ENCODE measurements at regions not wholly inside any gene's neighbourhood (a gene's known extent, or its start where the extent isn't known, plus 50 kb on each side); places are given as distances from the start of the nearest gene placed in this dataset.
A peak's percentile ranks its signal among the peaks of the same experiment; 100 is the strongest.

GRCh38 chr12:132426349-132427173, 63.4 kb upstream of the FBRSL1 start:
- DNase-seq (ENCODE audit: low spot score) = no peak
- intact Hi-C loops (cut with DNase I) = no loop called here

- no peak for DNase-seq (ENCODE audit: low spot score)
- intact Hi-C loops (cut with DNase I) = no loop called here
These were observed 65.1 kb upstream of the FBRSL1 start for GRCh38 chr12:132424811-132425210.

- intact Hi-C loops (cut with DNase I) = no loop called here
- DNase-seq (ENCODE audit: low spot score) = no peak
These were observed 65.9 kb upstream of the FBRSL1 start for GRCh38 chr12:132423820-132424645.

- DNase-seq (ENCODE audit: low spot score) = no peak
- intact Hi-C loops (cut with DNase I) = no loop called here
These were observed 66.6 kb upstream of the FBRSL1 start for GRCh38 chr12:132423251-132423819.

DNA sequence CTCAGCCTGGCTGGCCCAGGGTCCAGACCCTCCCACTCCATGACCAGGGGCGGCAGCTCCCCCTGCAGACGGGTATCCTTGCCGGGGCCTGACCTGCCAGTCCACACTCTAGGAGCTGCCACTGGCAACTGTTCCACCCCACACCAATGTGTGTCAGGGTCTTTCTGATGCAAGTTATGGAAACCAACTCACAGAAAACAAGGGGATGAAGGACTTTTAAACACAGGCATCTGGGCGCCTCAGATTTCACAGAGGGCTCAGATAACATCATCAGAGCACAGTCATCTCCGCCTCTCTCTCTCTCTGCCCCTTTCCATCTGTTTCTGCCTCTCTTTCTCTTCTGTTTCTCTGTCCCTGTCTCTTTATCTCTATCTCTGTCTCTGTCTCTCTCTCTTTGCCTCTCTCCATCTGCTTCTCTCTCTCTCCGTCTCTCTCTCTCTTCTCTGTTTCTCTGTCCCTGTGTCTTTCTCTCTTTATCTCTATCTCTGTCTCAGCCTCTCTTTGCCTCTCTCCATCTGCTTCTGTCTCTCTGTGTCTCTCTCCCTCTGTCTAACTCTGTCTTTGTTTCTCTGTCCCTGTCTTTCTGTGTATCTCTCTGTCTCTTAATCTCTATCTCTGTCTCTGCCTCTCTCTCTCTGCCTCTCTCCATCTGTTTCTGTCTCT, 67.4 kb upstream of the FBRSL1 start:
- intact Hi-C loops (cut with DNase I) = no loop called here
- no peak for DNase-seq (ENCODE audit: low spot score)

- intact Hi-C loops (cut with DNase I) = no loop called here
- no peak for DNase-seq (ENCODE audit: low spot score)
These were observed 67.9 kb upstream of the FBRSL1 start for GRCh38 chr12:132422040-132422380.

DNA sequence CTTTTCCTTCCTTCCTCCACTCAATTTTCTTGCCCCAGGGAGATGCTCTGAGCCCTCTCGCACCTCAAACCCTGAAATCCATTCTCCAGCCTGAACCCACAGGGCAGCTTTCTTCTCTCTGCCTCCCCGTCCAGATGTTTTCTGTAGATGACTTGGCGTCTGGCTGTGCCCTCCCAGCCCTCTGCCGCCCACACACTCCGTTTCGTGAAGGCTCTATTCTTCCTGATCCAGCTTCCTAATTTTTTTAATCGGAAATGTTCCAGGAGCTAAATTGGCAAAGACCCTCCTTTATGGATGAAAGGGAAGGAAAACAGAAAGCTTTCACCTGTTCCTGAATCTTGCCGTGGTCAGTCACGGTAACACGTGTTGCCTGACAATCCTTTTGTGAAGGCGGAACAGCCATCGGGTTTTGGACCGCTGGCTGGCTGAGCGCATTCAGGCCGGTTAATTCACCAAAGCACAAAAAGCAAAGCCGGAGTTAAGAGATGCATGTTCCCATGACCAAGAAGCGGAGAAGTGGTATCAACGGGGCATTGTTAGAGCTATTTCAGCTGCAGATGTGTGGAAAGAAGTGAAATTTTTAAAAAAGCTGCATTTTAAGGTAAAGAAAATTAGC, 70.2 kb upstream of the FBRSL1 start:
- no peak for DNase-seq (ENCODE audit: low spot score)
- intact Hi-C loops (cut with DNase I) = loop anchor here (10.0 kb wide), 1 partner anchor 265 kb away; no protein-coding TSS in a partner anchor

DNA sequence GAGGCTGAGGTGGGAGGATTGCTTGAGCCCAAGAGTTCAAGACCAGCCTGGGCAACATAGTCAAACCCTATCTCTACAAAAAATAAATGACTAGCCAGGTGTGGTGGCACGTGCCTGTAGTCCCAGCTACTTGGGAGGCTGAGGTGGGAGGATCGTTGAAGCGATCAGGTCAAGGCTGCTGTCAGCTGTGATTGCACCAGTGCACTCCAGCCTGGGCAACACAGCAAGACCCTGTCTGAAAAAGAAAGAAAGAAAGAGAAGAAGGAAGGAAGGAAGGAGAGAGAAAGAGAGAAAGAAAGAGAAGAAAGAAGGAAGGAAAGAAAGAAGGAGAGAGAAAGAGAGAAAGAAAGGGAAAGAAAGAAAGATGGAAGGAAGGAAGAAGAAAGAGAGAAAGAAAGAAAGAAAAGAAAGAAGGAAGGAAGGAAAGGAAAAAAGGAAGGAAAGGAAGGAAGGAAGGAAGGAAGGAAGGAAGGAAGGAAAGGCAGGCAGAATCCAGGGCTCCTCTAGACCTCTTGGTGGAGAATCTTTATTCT, 71.5 kb upstream of the FBRSL1 start:
- intact Hi-C loops (cut with DNase I) = loop anchor here (10.0 kb wide), 1 partner anchor 264 kb away; no protein-coding TSS in a partner anchor
- DNase-seq (ENCODE audit: low spot score) = no peak

GRCh38 chr12:132417741-132418140, 72.2 kb upstream of the FBRSL1 start:
- DNase-seq (ENCODE audit: low spot score) = no peak
- intact Hi-C loops (cut with DNase I) = loop anchor here (10.0 kb wide), 1 partner anchor 263 kb away; no protein-coding TSS in a partner anchor

- intact Hi-C loops (cut with DNase I) = loop anchor here (10.0 kb wide), 1 partner anchor 262 kb away; no protein-coding TSS in a partner anchor
- no peak for DNase-seq (ENCODE audit: low spot score)
These were observed 73.1 kb upstream of the FBRSL1 start for GRCh38 chr12:132416827-132417226.

DNA sequence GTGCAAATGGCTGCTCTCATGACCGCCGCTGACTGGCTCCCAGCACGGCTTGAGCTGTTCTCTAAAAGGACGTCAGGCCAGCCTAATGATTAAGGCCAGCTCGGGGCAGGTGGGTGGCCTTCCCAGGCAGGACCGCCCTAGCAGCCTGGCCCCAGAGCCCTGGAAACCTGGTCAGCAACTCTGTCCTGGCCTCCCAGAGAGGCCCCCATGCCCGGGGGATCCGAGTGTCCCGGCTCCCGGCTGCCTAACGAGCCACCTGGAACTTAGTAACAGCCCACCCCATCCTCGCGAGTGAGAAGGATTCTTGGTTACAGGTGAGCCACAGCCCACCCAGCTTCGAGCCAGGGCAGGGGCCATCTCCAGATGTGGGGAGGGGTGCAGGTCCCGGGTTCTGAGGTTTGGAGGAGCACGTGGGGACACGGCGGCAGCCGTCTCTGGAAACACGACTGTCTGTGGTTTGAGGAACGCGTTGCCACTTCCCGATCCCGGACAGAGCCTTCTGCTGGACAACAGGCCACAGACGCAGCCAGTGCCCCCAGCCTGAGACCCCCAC, 73.8 kb upstream of the FBRSL1 start:
- intact Hi-C loops (cut with DNase I) = loop anchor here (10.0 kb wide), 1 partner anchor 261 kb away; no protein-coding TSS in a partner anchor
- no peak for DNase-seq (ENCODE audit: low spot score)

DNA sequence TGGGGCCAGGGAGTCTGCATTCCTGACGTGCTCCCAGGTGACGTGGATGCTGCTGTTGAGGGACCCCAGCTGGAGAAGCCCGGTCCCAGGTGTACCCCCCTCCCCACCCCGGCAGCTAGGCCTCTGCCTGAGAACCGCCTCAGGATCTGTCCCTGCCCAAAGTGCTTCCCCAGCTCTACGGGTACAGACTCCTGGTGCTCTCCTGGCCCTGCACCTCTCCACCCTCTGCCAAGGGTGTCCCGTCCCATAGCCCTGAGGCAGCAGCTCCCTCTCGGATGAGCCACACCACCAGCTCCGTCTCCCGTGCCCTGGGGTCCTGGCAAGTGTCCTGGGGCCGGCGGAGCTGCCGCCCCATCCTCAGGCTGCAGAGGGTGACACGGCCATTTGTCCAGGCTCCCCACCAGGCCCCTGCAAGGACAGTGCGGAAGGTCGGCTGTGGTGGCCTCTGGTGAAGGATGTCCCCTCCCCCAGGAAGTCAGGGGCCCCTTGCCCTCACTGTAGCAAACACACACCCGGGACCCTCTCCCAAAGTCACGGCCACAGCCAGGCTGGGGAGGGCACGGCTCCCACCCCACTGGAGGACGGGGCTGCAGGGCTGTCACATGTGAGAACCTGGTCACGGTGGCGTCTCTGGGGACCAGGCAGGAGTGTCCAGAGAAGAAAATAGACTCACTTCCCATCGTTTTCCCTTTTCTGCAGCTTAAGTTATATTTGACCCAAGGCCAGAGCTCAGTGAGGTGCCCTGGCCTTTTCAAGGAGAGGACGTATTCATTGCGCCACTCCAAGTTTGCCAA, 74.4 kb upstream of the FBRSL1 start:
- no peak for DNase-seq (ENCODE audit: low spot score)

DNA sequence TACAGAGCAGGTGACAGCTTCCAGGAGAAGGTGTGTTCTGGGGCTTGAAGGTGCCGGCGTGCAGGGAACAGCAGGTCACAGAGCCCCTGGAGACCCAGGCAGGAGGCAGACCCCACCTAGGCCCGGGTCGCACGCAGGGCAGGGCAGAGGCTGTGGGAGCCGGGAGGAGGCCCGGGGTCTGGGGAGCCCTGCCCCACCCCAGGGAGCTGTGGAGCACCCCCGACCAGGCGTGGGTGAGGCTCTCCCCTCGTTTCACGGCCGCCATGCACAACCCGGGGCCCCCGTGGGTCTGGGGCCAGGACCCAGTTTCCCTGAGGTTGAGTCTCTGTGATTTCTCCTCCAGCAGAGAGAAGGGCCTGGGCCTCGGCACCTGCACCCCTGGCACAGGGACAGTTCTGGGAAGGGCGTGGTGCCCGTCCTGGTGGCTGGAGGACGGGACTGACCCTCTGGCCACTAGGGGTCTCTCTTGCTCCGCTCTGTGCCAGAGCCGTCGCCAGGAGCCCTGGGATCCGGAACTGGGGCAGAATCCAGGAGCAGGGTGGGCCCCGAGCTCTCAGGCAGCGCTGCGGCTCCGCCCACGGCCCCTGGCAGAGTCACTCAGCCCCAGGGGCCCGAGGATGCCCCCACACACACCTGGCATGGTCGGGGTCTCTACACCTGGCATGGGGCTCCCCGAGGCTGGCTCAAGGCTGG, 75.2 kb upstream of the FBRSL1 start:
- intact Hi-C loops (cut with DNase I) = loop anchor here (2.0 to 10.0 kb wide), 3 partner anchors 112 to 260 kb away; no protein-coding TSS in a partner anchor
- DNase-seq (ENCODE audit: low spot score) = peak; percentile 89

More for the DNA sequence above, 74.4 kb upstream of the FBRSL1 start:
- intact Hi-C loops (cut with DNase I) = loop anchor here (2.0 to 10.0 kb wide), 3 partner anchors 111 to 261 kb away; no protein-coding TSS in a partner anchor

GRCh38 chr12:132413931-132414588, 75.9 kb upstream of the FBRSL1 start:
- intact Hi-C loops (cut with DNase I) = loop anchor here (2.0 to 10.0 kb wide), 3 partner anchors 113 to 259 kb away; no protein-coding TSS in a partner anchor
- DNase-seq (ENCODE audit: low spot score) = no peak

DNA sequence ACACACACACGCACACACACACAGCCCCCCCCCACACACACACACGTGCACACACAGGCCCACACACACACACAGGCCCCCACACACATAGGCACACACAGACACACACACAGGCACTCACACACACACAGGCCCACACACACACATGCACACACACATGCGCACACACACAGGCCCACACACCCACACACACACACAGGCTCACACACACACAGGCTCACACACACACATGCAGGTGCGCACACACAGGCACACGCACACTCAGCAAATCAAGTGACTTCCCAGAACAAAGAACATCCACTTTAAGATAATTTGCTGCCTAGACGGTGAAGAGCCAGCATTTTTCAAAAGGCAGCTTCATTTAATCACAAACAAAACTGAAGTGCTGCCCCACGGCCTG, 78.5 kb upstream of the FBRSL1 start:
- intact Hi-C loops (cut with DNase I) = loop anchor here (10.0 kb wide), 1 partner anchor 257 kb away; no protein-coding TSS in a partner anchor
- DNase-seq (ENCODE audit: low spot score) = no peak

DNA sequence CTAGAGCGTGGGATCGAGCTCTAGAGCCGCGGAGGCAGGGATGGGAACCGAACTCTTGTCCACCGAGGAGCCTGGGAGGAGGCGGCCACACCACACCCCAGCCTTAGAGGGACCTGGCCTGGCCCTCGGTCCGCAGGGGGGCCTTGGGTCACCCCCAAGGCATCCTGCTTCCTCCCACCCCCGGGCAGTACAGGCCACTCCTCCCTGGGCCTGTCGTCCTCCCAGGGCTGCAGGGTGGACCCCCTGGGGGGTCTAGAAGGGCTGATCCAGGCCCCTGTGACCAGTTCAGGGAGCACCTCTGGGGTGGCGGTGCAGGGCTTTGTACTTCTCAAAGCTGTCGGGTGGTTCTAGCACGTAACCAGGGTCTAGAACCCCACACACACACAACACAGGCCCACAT, 79.1 kb upstream of the FBRSL1 start:
- intact Hi-C loops (cut with DNase I) = loop anchor here (10.0 kb wide), 1 partner anchor 256 kb away; no protein-coding TSS in a partner anchor
- no peak for DNase-seq (ENCODE audit: low spot score)

- DNase-seq (ENCODE audit: low spot score) = no peak
- intact Hi-C loops (cut with DNase I) = loop anchor here (10.0 kb wide), 1 partner anchor 255 kb away; no protein-coding TSS in a partner anchor
These were observed 79.7 kb upstream of the FBRSL1 start for GRCh38 chr12:132410296-132410625.
